GM13976 (cell line): ENCODE measurements at regions not wholly inside any gene's neighbourhood (a gene's known extent, or its start where the extent isn't known, plus 50 kb on each side); places are given as distances from the start of the nearest gene placed in this dataset.

Source experiments
- DNase-seq: peaks from one replicate; pipeline ENCODE4 v3.0.0; 2012; ENCODE audit warnings: low spot score
- in situ Hi-C: fragments of 300-500 bp; cut with MboI; formaldehyde crosslinking; loops from one replicate; pipeline ENCODE4 v1.12.0; 2022; ENCODE audit warnings: low sequenced_read_pairs, mixed read lengths, inconsistent platforms; ENCODE audit not compliant: unreplicated experiment
- TF ChIP-seq, protein P1 (sequence below): IDR thresholded peaks from 2 replicates; pipeline ENCODE4 v1.5.1; 2012; ENCODE audit warnings: borderline replicate concordance, mild to moderate bottlenecking; ENCODE audit not compliant: insufficient read depth; ENCODE audit errors: extremely low read depth, missing control alignments, control extremely low read depth

DNA sequence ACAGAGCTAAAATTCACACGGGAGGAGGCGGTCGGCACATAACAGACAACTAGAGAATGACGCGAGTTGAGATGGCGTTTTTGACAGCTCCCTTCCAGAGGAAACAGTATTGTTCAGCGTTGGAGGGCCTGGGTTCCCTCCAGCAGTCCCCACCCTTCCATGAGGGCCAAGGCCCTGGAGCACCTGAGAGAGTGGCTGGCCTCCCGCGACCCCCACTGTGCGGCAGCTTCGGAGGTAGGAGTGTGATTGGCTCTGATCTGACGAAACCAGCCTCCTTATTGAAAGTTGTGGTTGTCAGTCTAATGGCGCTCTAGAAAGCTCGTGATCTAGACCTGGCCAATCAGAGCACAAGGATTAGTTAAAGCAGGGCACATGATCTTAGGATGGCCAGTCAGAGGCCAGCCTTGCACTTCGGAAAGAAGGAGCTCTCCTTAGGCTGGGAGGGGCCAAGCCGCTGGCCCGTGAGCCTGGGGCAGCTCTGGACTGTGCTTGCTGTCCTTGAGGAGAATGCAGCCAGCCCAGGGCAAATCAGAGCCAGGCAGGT lies 104.5 kb upstream of the CELF4 start:
- DNase-seq, result no peak
- in situ Hi-C loops, result no loop called here
- TF ChIP-seq, protein P1, sequence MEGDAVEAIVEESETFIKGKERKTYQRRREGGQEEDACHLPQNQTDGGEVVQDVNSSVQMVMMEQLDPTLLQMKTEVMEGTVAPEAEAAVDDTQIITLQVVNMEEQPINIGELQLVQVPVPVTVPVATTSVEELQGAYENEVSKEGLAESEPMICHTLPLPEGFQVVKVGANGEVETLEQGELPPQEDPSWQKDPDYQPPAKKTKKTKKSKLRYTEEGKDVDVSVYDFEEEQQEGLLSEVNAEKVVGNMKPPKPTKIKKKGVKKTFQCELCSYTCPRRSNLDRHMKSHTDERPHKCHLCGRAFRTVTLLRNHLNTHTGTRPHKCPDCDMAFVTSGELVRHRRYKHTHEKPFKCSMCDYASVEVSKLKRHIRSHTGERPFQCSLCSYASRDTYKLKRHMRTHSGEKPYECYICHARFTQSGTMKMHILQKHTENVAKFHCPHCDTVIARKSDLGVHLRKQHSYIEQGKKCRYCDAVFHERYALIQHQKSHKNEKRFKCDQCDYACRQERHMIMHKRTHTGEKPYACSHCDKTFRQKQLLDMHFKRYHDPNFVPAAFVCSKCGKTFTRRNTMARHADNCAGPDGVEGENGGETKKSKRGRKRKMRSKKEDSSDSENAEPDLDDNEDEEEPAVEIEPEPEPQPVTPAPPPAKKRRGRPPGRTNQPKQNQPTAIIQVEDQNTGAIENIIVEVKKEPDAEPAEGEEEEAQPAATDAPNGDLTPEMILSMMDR, result no peak

DNA sequence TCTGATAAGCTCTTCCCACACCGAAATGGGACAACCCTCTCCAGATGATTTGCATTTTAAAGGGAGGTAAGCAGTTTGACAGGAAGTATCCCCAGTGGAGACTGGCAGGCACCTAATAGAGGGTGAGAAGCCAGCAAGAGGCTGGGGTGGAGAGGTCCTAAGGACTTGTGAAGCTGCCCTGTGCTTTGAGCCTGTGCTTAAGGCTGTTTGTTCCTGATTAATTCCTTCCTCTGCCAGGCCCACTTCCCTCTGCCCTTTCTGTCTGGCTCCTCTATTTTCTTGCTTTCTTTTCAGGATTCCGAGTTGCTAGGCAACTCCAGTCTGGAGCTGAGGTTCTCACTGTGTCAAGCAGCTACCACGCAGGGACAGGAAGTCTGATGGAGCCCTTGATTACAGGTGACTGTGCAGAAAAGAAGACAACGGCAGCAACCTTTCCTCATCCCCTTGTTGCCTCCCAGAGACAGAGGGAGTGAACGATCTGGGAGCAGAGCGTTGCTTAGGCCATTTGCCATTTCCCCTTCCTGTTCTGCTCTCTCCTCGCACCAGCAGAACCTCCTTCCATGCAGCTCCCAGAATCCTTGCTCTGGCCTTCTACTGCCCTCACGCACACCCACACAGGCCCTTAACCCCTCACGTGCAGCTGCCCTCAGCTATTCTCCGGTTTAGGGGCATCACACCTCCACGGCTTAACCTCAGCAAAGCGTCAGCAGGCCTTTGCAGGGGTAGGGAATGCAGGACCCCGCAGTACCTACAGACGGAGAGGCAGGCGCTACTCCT lies 103.6 kb upstream of the CELF4 start:
- TF ChIP-seq, protein P1, result no peak
- in situ Hi-C loops, result no loop called here
- DNase-seq, result no peak

DNA sequence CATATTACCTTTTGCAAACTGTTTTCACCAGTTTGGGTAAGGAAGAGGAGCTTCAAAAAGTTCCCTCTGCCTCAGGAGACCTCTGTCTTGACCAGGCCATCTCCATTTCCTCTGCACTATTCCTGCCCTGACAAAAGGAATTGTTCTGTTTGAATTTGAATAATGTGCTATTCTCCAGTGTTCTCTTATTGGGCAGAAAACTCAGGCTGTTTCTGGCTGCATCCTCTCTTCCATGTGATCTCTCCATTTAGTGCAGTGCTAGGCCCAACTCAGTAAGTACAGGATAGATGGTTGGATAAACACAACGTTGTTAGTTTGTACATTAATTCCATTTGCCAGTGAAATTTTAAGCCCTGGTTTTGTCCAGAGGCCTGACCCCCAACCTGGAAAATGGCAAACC lies 102.2 kb upstream of the CELF4 start:
- TF ChIP-seq, protein P1, result no peak
- in situ Hi-C loops, result no loop called here
- DNase-seq, result no peak

DNA sequence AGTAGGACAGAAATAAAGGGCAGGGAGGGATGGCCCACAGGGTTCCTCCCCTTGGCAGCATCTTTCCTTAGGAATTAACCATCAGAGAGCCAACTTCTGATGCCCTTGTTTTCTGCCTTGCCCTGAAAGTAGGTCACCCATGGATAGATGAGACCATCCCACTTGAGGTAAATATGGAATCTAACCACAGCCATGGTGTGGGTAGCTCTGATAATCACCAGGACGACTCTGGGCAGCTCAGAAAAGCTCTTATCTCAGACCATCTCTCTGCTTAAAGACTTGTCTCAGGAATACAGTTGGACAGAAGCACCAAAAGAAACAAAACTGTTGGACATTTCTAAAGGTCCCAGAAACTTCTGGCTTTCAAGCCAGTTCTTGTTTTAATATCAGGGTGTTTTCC lies 101.4 kb upstream of the CELF4 start:
- TF ChIP-seq, protein P1, result no peak
- in situ Hi-C loops, result no loop called here
- DNase-seq, result no peak

DNA sequence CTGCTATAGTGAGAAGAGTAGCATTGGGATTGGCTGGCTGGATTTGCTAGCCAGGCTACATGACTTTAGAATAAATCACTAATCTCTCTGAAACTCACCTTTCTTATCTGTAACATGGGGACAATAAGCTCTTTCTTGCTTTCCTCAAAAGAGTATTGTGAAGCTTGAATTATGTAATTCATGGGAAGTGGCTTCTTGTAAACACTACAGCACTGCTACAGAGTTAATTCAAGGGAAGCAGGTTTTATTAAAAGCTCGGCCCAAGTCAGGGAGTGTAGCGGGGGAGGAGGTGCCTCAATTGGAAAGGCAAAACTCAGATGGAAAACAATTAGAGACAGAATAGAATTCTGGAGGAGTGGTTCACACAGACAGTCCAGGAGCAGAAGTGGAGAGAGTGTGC lies 100.9 kb upstream of the CELF4 start:
- no peak for DNase-seq
- TF ChIP-seq, protein P1, result no peak
- in situ Hi-C loops, result no loop called here

DNA sequence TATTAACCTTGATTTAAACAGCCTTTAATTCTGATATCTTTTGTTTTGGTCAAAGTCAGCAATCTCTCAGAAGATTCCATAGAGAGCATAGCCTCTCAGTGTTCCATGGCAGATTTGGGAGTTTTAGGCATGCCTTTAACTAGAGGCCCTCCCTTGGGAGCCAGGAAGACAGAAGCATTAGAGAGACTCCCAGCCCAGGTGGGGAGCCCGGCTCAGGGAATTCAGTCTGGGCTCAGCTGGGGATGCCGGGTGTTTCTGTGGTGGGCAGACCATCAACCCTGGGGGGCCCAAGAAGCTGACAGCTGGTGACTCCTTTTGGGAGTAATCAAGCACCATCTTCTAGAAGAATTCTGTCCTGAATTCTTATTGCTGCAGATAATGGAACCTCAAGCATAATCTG lies 99.7 kb upstream of the CELF4 start:
- TF ChIP-seq, protein P1, result no peak
- no peak for DNase-seq
- in situ Hi-C loops, result no loop called here

DNA sequence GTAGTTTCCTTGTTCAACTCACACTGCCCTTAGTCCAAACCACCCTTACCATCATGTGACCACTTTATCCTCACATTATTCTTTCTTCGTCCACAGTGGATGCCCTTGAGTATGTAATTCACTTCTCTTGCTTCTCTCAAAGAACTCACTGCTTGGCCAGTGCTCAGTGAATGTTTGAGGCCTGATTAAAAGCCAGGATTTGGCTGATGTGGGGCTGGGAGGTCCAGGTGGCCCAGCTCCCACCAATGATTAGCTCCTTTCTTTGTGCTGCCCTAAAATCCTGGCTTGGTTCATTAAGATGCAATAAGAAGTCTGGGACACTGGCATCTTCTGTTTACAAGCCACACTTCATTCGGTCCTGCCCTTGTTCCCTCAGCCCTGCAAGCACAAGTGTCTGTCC lies 97.8 kb upstream of the CELF4 start:
- TF ChIP-seq, protein P1, result no peak
- in situ Hi-C loops, result no loop called here
- no peak for DNase-seq
